SU-DHL-6 (cell line): ENCODE measurements at regions not wholly inside any gene's neighbourhood (a gene's known extent, or its start where the extent isn't known, plus 50 kb on each side); places are given as distances from the start of the nearest gene placed in this dataset.

Source experiments
- CTCF ChIP-seq: fragments of 200-600 bp; sonication (generic); IDR thresholded peaks from one replicate; pipeline ENCODE4 v1.5.1; 2017; ENCODE audit warnings: antibody characterized with exemption, mild to moderate bottlenecking, low read length, moderate library complexity; ENCODE audit not compliant: insufficient read depth, poor library complexity, severe bottlenecking
- EZH2phosphoT487 ChIP-seq: fragments of 200-600 bp; sonication (generic), shearing (Covaris generic); conservative IDR thresholded peaks from 2 replicates; pipeline ENCODE4 v1.6.1; 2018; ENCODE audit warnings: mild to moderate bottlenecking, antibody characterized with exemption, low read length, moderate library complexity, mixed read lengths

- TF ChIP-seq CTCF = no peak
- TF ChIP-seq EZH2phosphoT487 = no peak
Observed at GRCh38 chr5:159826351-159827214, 89.7 kb upstream of the ADRA1B start.
